ENCODE measurements at regions not wholly inside any gene's neighbourhood (a gene's known extent, or its start where the extent isn't known, plus 50 kb on each side); places are given as distances from the start of the nearest gene placed in this dataset.

GRCh38 chr3:18666655-18667054 is 241.5 kb upstream of the SATB1 start:
- no peak for DNase-seq

DNA sequence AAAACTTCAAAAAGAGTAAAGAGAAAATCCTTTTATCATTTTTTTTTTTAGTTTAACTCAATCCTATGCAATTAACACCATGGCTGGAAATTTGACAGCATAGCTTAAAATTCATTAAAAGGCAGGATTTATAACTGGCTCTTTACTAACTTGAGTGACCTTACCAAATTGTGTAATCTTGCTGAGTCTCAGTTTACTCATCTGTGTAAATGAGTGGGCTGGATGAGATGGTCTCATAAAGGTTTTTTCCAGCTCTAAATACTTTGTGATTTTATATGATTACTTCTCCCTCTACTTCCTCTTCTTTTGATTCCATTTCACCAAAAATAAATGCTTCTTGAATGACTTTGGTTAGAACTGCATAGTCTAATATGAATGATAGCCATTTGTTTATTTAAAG is 234.9 kb upstream of the SATB1 start:
- no peak for DNase-seq

- DNase-seq: peak; percentile 31
These were observed 233.0 kb upstream of the SATB1 start for GRCh38 chr3:18657858-18658820.

- no peak for DNase-seq
These were observed 231.7 kb upstream of the SATB1 start for GRCh38 chr3:18656866-18657265.

- DNase-seq: no peak
These were observed 231.3 kb upstream of the SATB1 start for GRCh38 chr3:18656410-18656809.

DNA sequence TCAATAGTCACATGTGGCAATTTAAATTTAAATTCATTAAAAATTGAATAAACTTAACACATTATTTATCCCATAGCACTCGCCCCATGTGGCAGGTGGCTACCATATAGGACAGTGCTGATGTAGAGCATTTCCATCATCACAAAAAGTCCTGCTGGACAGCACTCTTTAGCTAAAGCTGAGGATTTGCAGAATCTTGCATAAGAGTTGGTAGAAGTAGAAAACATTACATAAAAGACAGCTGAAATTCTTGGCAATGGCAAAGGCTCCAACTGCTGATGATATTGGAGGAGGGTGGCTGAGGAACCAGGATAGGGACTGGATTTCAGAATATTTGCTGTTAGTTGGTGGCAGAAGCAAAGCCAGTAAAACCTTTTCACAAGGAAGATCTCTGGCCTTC is 230.7 kb upstream of the SATB1 start:
- no peak for DNase-seq

DNA sequence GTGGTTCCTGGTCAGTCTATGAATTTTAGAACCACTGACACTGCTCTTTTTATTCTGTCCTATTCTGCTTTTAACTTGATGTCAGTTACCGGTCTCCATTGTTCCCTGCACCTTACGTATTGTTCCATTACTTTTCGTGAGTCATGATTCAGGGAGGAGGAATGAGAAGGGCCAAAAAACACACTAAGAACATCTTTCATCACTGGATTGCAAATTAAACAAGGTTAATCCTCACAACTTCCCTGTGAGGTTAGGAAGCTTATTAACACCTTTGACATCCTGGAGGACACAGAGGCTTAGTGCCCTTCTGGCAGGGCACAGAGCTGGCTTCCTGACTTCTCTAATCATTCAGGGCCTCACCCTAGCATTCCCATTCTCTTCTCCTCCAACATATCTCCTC is 227.6 kb upstream of the SATB1 start:
- no peak for DNase-seq

- no peak for DNase-seq
These were observed 225.6 kb upstream of the SATB1 start for GRCh38 chr3:18650731-18651130.

DNA sequence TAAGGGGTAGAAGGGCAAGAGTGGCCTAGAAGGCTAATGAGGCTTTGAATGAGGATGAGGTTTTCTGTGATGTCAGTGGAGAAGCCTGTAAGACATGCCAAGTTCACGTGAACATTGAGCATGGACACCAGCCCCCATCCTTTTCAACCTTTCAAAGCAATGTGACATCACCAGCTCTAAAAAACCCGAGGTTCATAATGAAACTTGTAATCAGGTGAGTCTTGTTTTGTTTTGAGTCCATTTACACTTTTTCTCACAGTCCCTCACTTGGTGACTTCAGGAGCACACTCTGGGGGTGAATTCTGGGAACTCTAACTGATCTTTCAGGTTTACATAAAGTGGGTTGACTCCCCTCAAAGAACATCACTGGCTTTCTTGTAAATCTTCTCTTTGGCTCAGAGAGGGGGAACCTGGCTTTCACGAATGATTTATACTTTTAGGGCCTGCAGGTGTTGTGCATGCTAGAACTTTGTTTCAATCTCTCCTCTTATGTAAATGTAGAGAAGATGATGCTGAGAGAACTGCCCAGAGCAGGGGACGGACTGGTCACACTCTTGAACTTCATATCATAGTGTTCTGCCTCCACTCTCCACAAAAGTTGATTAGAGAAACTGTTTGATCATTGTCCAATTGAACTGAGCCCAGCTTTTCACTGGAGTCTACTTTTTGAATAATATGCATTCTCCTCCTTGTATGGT is 224.7 kb upstream of the SATB1 start:
- DNase-seq: peak; percentile 76

DNA sequence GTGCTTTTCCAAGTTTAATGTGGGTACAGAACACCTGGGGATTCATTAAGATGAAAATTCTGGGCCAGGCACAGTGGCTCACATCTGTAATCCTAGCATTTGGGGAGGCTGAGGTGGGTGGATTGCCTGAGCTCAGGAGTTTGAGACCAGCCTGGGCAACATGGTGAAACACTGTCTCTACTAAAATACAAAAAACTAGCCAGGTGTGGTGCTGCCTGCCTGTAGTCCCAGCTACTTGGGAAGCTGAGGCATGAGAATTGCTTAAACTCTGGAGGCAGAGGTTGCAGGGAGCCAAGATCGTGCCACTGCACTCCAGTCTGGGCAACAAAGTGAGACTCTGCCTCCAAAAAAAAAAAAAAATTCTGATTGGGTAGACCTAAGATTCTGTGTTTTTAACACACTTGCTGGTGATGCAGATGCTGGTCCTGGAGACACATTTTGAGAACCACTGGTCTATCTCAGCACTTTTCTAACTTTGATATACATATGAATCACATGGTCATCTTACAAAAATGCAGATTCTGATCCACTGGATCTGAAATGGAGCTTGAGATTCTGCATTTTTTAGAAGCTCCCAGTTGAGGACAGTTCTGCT is 223.8 kb upstream of the SATB1 start:
- DNase-seq: no peak

GRCh38 chr3:18648159-18648558 is 223.0 kb upstream of the SATB1 start:
- no peak for DNase-seq

DNA sequence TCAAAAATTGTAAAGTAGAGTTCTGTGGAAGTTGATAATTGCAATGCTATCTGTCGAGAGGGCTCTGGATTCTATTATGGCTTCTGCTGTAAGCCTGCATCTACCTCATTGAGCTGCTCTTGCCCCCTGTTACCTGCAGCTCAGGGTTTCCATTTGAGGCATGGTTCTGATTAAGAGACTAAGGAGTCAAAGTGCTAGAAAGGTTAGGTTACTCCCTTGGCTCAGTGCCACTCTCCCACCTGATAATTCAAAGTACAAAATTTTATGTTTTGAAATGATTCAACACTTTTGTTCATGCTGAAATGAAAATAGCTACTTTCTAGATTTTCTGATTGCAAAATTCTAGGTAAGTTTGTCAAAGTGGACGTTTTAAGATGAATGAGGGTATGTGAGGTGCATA is 220.5 kb upstream of the SATB1 start:
- peak; percentile 81 for DNase-seq

GRCh38 chr3:18643281-18643680 is 218.1 kb upstream of the SATB1 start:
- no peak for DNase-seq

DNA sequence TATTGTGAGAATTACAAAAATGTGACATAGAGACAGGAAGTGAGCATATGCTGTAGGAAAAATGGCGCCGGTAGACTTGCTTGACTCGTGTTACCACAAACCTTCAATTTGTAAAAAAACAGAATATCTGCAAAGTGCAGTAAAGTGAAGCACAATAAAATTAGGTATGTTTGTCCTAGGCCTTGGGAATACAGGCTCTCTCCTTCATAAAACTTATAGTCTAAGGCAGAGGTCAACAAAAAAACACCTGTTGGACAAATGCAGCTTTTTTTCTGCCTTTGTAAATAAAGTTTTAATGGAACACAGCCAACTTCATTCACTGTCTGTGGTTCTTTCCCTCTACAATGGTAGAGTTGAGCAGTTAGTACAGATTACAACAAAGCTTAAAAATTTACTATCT is 216.8 kb upstream of the SATB1 start:
- DNase-seq: no peak

DNA sequence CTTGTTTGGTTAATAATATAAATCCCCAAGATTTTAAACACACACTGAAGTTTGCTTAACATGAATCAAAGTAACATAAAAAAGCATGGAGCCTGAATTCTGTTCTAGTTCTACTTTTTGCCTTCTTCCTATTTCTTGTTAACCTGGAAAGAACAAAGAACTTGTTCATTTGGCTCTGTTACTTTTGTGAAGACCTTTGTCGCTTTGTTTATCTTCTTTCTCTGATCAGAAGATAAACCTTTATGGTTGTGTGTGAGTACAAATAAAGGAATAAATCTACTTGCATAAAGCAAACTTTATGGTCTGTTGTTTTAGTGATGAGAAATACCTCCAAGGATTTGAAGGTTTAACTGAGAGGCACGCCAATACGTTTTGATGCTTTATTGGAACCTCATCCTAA is 210.1 kb upstream of the SATB1 start:
- DNase-seq: no peak

DNA sequence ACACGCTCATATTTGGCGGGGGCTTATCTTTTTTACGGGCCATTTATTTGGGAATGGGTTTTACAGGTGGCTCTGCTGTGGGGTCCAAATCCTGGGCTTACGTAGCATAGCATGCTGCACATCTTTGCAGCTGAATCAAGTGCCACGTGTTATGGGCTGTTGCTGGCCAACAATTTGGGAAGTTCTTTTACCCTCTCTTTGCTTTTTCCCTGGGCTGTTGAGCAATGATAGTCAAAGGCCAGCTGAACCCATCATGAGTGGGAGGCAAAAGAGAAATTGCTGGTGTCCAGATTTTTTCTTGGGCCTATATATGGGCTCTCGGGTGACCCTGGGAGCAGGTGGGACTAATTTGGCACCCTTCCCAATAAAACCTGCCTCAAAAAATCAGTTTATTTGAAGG is 209.3 kb upstream of the SATB1 start:
- DNase-seq: no peak

DNA sequence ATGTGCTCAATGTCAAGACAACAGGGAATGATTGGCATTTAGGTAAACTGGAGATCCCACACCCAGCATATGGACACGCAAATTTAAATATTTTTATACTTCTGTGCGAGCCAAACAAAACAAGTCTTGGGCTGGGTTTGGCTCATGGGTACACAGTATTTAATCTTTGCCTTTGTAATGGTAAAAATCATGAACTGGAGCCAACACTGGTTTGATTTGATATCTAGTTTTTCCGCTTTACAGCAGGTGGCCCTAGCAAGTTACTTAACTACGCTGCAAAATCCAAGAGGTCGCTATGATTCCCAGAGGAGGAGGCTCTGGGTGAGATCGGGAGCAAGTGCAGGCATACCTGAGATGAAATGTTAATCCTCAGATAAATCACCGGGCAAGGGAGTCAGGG is 207.9 kb upstream of the SATB1 start:
- DNase-seq: no peak

DNA sequence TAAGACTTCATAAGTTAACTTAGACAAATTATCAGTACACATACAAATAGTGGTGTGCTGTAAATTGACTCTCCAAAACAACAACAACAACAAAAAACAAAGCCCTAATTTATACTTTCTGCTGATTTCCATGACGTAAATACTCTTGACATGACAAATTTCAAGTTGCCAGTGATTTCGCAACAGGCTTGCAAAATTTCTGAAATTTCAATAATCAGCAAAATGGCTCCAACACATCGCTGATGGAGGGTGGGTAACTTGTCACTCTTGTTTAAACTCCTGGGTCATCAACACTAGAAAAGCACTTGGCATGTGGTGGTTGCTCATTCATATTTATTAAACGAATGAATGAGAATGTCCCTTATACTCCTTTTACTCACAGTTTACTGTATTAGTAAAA is 205.2 kb upstream of the SATB1 start:
- DNase-seq: no peak

DNA sequence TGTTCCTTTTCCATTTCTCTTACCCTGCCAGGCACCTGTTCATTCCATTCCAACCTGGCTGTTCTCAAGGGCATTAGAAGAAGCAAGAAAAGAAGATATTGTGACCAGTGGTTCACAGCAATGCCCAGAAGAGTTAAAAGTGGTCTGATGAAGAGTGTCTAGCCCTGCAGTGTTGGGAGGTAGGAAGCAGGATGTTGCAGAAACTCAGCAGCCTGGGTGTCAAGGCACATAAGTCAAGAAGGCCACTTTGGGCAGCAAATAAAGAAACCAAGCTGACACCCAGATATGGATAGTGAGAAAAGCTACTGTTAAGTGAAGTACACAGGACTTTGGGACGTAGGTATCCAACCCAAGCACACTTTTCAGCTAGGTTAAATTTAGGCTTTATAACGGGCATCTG is 199.9 kb upstream of the SATB1 start:
- DNase-seq: no peak

DNA sequence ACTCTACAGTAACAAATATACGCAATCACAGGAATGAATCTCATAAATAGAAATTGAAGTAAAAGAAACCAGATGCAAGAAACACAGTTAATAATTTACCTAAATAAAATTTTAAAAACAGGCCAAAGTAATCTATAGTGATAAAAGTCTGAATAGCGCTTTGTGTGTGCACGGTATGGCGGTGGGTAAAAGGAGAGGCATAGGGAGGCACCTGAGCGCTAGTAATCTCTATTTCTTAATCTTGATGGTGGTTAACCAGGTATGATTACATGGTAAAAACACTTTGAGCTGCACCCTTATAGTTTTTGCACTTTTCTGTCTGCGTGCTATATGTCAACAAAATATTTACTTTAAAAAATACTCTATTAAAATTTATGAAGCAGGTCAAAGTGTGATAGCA is 198.1 kb upstream of the SATB1 start:
- DNase-seq: no peak

- no peak for DNase-seq
These were observed 193.6 kb upstream of the SATB1 start for GRCh38 chr3:18618723-18619122.

- DNase-seq: no peak
These were observed 186.9 kb upstream of the SATB1 start for GRCh38 chr3:18611991-18612390.

DNA sequence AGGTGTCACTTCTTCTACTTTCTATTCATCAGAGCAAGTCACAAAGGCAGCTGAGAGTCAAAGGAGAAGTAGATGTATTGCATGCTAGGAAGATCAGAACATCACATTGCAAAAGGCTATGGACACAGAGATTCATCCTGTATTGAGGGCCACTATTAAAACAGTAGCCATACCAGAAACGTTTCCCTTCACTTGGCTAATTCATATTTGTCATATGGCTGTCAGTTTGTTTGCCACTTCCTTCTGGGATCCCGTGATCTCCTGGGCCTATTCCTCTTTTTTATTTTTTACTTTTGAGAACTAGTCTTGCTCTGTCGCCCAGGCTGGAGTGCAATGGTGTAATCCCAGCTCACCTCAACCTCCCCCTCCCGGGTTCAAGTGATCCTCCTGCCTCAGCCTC is 184.0 kb upstream of the SATB1 start:
- no peak for DNase-seq

- no peak for DNase-seq
These were observed 172.8 kb upstream of the SATB1 start for GRCh38 chr3:18597919-18598318.

All from activated CD4-positive, alpha-beta T cell treated with anti-CD3 and anti-CD28 coated beads for 48 hours (primary cell).